HepG2 (cell line): ENCODE measurements at regions not wholly inside any gene's neighbourhood (a gene's known extent, or its start where the extent isn't known, plus 50 kb on each side); places are given as distances from the start of the nearest gene placed in this dataset.

Source experiments
- ELF3 ChIP-seq: IDR thresholded peaks from 2 replicates; pipeline ENCODE4 v1.6.1; 2016; ENCODE audit warnings: missing genetic modification reagents, missing compliant biosample characterization
- POLR2A ChIP-seq, 2 experiments: IDR thresholded peaks; 2 replicates each; pipeline ENCODE4 v1.6.1; 2011; ENCODE audit warnings: low read depth in 2 of 2, low read length in 2 of 2, mild to moderate bottlenecking in 1 of 2, moderate library complexity in 1 of 2; ENCODE audit not compliant: insufficient read depth in 1 of 2
- SUZ12 ChIP-seq: fragments of 150-350 bp; IDR thresholded peaks from 2 replicates; pipeline ENCODE4 v1.6.1; 2014; ENCODE audit warnings: low read depth, low read length
- TBP ChIP-seq: sonication (generic); formaldehyde crosslinking; IDR thresholded peaks from 2 replicates; pipeline ENCODE4 v1.5.0; 2020; ENCODE audit warnings: missing genetic modification reagents
- ZNF772 ChIP-seq: sonication (generic); formaldehyde crosslinking; IDR thresholded peaks from 2 replicates; pipeline ENCODE4 v1.5.0; 2020; ENCODE audit warnings: mild to moderate bottlenecking, missing genetic modification reagents
- TF ChIP-seq, protein P1 (sequence below): sonication (generic); formaldehyde crosslinking; IDR thresholded peaks from 2 replicates; pipeline ENCODE4 v1.8.1; 2023; ENCODE audit warnings: missing genetic modification reagents, inconsistent platforms, borderline replicate concordance
- TF ChIP-seq, protein P2 (sequence below): sonication (generic); formaldehyde crosslinking; IDR thresholded peaks from 2 replicates; pipeline ENCODE4 v1.4.0; 2020; ENCODE audit warnings: missing genetic modification reagents
- TF ChIP-seq, protein P3 (sequence below): IDR thresholded peaks from 2 replicates; pipeline ENCODE4 v1.6.1; 2016

DNA sequence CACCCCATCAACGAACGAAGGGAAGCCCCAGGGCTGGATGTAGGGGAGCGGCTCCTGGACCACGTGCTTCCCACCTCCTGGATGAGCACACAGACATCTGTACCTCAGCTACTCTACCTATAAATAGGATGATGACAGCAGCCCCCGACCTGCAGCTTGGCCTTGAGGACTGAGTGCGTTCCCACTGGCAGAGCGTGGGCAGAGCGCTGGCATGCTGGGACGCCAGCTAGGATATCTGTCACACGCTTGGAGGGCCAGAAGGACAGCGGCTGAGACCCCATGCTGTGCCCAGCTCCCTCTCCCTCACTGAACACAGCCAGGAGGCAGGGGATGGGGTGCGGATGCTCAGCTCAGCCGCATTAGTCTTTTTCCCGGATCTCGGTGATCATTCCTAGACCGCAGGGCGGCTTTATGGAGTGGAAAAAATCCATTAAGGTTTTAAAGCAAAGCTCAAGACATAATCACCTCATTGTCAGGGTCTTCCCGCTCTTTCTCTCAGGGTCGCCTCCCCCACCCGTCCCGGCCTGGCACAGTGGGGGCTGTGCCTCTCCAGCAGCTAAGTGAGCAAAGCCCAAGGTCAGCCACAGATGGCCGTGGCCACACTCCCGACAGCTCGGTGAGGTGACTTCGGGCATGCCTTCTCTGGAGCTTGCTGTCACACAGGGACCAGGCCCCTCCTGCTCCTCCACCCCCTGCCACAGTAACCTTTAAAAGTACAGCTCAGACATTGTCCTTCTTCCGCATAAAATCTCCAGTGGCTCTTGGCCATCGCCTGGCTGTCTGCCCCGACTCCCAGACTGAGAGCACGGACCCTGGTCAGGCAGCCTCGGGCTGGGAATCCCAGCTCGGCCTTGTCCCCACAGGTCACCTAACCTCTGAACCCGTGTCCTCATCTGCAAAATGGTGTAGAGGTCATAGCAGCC lies 69.6 kb upstream of the SHISAL1 start:
- TF ChIP-seq, protein P1, sequence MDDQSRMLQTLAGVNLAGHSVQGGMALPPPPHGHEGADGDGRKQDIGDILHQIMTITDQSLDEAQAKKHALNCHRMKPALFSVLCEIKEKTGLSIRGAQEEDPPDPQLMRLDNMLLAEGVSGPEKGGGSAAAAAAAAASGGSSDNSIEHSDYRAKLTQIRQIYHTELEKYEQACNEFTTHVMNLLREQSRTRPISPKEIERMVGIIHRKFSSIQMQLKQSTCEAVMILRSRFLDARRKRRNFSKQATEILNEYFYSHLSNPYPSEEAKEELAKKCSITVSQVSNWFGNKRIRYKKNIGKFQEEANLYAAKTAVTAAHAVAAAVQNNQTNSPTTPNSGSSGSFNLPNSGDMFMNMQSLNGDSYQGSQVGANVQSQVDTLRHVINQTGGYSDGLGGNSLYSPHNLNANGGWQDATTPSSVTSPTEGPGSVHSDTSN = no peak
- TF ChIP-seq TBP (CRISPR knock-in tag) (no peak), ZNF772 (CRISPR knock-in tag) (no peak), SUZ12 (no peak), POLR2A (IDR thresholded peaks at IDR 0.05; ENCODE audit: insufficient read depth in 1 of 2, low read depth in 2 of 2, low read length in 2 of 2) (no peak), ELF3 (CRISPR knock-in tag) (no peak)
- TF ChIP-seq, protein P2, sequence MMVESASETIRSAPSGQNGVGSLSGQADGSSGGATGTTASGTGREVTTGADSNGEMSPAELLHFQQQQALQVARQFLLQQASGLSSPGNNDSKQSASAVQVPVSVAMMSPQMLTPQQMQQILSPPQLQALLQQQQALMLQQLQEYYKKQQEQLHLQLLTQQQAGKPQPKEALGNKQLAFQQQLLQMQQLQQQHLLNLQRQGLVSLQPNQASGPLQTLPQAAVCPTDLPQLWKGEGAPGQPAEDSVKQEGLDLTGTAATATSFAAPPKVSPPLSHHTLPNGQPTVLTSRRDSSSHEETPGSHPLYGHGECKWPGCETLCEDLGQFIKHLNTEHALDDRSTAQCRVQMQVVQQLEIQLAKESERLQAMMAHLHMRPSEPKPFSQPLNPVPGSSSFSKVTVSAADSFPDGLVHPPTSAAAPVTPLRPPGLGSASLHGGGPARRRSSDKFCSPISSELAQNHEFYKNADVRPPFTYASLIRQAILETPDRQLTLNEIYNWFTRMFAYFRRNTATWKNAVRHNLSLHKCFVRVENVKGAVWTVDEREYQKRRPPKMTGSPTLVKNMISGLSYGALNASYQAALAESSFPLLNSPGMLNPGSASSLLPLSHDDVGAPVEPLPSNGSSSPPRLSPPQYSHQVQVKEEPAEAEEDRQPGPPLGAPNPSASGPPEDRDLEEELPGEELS (CRISPR knock-in tag) = no peak
- TF ChIP-seq, protein P3, sequence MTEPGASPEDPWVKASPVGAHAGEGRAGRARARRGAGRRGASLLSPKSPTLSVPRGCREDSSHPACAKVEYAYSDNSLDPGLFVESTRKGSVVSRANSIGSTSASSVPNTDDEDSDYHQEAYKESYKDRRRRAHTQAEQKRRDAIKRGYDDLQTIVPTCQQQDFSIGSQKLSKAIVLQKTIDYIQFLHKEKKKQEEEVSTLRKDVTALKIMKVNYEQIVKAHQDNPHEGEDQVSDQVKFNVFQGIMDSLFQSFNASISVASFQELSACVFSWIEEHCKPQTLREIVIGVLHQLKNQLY (CRISPR knock-in tag) = no peak
